ENCODE measurements at regions not wholly inside any gene's neighbourhood (a gene's known extent, or its start where the extent isn't known, plus 50 kb on each side); places are given as distances from the start of the nearest gene placed in this dataset.

DNA sequence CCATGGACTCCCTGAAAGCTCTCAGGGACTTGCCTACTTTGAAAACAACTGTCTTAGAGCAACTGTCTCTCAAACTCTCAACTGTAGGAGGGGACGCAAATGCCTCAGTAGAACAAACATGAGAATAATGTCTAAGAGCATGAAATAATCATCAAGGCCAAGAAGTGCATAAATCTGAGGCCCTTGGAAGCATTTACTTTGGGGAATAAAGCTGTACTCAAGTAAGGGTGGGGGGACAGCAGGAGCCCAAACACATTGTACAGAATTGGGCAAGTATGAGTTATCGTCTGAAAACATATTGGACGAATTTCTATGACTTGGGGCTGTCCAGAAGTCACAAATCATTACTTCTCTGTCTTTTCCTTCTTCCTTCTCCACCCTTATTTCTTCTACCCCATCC lies 96.3 kb upstream of the HMHB1 start:
- Histone ChIP-seq H3K79me1 (ENCODE audit: low read depth, low read length) (no peaks in the 10 kb centered on the region), H3K4me2 (ENCODE audit: insufficient read depth in 1 of 2, low read depth in 2 of 2, low read length in 2 of 2) (no peak overlapping the region), H2AK5ac (ENCODE audit: low read depth, low read length) (no peak overlapping the region), H3K27ac (ENCODE audit: low read depth, low read length) (no peak overlapping the region), H3K18ac (ENCODE audit: extremely low read depth, low read length) (no peak overlapping the region), H2BK120ac (replicated peaks; ENCODE audit: low read depth, low read length) (no peak overlapping the region), H3K56ac (replicated peaks; ENCODE audit: insufficient read length, low read depth, low read length) (no peak overlapping the region), H3K9ac (replicated peaks in 1 of 4; ENCODE audit: extremely low read depth in 1 of 4, low read depth in 3 of 4, low read length in 3 of 4) (no peak overlapping the region), H2BK20ac (ENCODE audit: low read length) (no peak overlapping the region), H3K27me3 (replicated peaks in 1 of 4; ENCODE audit: control insufficient read depth in 3 of 4, extremely low read depth in 1 of 4, insufficient read depth in 3 of 4, low read length in 3 of 4) (no peaks in the 10 kb centered on the region), H4K8ac (ENCODE audit: extremely low read depth, insufficient read depth, low read length) (no peak overlapping the region), H2BK12ac (ENCODE audit: low read depth, low read length) (no peak overlapping the region), H3K79me2 (ENCODE audit: control insufficient read depth in 1 of 2, insufficient read depth in 2 of 2, low read length in 2 of 2) (no peaks in the 10 kb centered on the region), H2BK15ac (ENCODE audit: low read length) (no peak overlapping the region), H3K4ac (replicated peaks; ENCODE audit: insufficient read length, low read depth, low read length) (no peak overlapping the region), H3K36me3 (ENCODE audit: control insufficient read depth in 2 of 4, insufficient read depth in 4 of 4, low read length in 3 of 4) (no peaks in the 10 kb centered on the region), H2BK5ac (ENCODE audit: low read depth, low read length) (no peak overlapping the region), H4K91ac (replicated peaks; ENCODE audit: insufficient read length, low read length) (no peak overlapping the region), H4K5ac (ENCODE audit: insufficient read length, low read depth, low read length) (no peak overlapping the region), H3K4me3 (ENCODE audit: extremely low read depth in 1 of 4, insufficient read depth in 2 of 4, low read depth in 3 of 4, low read length in 4 of 4) (no peak overlapping the region), H3K23ac (ENCODE audit: insufficient read length) (no peak overlapping the region), H3K4me1 (replicated peaks in 1 of 4; ENCODE audit: control insufficient read depth in 3 of 4, insufficient read depth in 4 of 4, low read length in 3 of 4) (no peaks in the 10 kb centered on the region), H2AFZ (ENCODE audit: low read length) (no peak overlapping the region), H3K14ac (ENCODE audit: insufficient read length) (no peak overlapping the region), H3K23me2 (ENCODE audit: low read depth, low read length) (no peaks in the 10 kb centered on the region), H3K9me3 (ENCODE audit: insufficient read depth in 2 of 2, low read depth in 1 of 2, low read length in 1 of 2) (no peaks in the 10 kb centered on the region), H4K20me1 (replicated peaks in 1 of 2; ENCODE audit: control insufficient read depth in 1 of 2, insufficient read depth in 2 of 2, low read length in 2 of 2) (no peaks in the 10 kb centered on the region)
- ChIA-PET CTCF (ENCODE audit: partially characterized antibody) (no interaction called here), POLR2A (ENCODE audit: partially characterized antibody) (no interaction called here)
- FAIRE-seq (no peak), DNase-seq (ENCODE audit: low read depth in 1 of 2, low spot score in 2 of 2) (no peak)
- TF ChIP-seq SIX5 (IDR thresholded peaks at IDR 0.05; ENCODE audit: low read depth, low read length) (no peak), TAF1 (IDR thresholded peaks at IDR 0.05; ENCODE audit: low read depth, low read length) (no peak), ATF2 (IDR thresholded peaks at IDR 0.05; ENCODE audit: low read length) (no peak), KDM1A (IDR thresholded peaks at IDR 0.05; ENCODE audit: borderline replicate concordance, low read length) (no peak), E2F6 (IDR thresholded peaks at IDR 0.05) (no peak), ASH2L (IDR thresholded peaks at IDR 0.05; ENCODE audit: low read length) (no peak), CTBP2 (IDR thresholded peaks at IDR 0.05; ENCODE audit: borderline replicate concordance, insufficient read depth, insufficient read length, low read length) (no peak), JUND (IDR thresholded peaks at IDR 0.05; ENCODE audit: low read length) (no peak), JUN (IDR thresholded peaks at IDR 0.05; ENCODE audit: low read depth, low read length) (no peak), SP1 (IDR thresholded peaks at IDR 0.05; ENCODE audit: low read depth, low read length) (no peak)
- 91% methylated on average over 3 of the region's 3 CpGs; no CpG with 5 or more reads in 1 of the 2 experiments for WGBS, 2 experiments (ENCODE audit: extremely low coverage in 1 of 2, insufficient coverage in 1 of 2, insufficient read length in 1 of 2, insufficient replicate concordance in 2 of 2, low coverage in 1 of 2, low lambda C conversion rate in 2 of 2, missing lambda C conversion rate in 1 of 2)
